ENCODE measurements at regions not wholly inside any gene's neighbourhood (a gene's known extent, or its start where the extent isn't known, plus 50 kb on each side); places are given as distances from the start of the nearest gene placed in this dataset.

DNA sequence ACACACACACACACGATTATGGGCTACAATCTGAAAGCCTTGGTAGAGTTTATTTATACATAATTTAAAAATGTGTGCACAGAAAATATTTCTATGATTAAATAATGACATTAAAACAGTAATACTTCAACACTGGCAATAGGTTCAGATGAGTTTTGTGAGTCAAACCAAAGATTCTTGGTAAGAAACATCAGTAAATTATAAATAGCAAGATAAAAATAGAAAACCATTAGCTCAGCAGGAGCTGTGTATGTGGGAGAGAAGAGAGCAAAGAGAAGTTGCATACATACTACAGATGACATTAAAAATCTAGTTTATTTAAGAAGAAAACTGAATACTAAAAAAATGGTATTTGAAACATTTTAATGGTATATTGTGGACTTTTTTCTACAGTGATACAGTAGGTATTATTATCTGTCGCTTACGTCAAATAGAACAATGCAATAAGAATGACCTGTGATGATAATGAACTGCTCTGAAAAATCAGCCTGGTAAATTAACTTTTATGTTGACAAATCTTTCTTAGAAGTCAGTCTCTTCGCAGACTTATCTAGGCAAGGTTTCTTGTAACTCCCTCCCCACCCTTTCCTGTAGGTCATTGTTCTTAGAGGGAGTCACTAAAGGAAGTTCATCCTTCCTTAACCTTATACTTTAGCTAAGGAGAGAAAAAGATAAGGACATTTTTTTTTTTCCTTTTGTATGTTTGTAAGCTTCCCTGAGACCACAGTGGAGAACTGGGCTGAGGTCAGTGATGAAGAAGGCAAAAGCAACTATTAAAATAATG, 149.3 kb downstream of the GJA1 start:
- Histone ChIP-seq H3K9me3 (no peaks in the 10 kb centered on the region), H3K27ac (no peak overlapping the region), H3K4me1 (no peaks in the 10 kb centered on the region), H3K4me3 (no peak overlapping the region), H3K27me3 (no peaks in the 10 kb centered on the region), H3K36me3 (no peaks in the 10 kb centered on the region)
- DNase-seq (ENCODE audit: low spot score in 2 of 2): no peak
- 74% methylated on average over 4 of the region's 4 CpGs for WGBS
- no peak for TF ChIP-seq POLR2AphosphoS5 (IDR thresholded peaks at IDR 0.05)
- no peak for TF ChIP-seq EP300 (IDR thresholded peaks at IDR 0.05)
- TF ChIP-seq POLR2A (IDR thresholded peaks at IDR 0.05): no peak
- TF ChIP-seq, protein P1, sequence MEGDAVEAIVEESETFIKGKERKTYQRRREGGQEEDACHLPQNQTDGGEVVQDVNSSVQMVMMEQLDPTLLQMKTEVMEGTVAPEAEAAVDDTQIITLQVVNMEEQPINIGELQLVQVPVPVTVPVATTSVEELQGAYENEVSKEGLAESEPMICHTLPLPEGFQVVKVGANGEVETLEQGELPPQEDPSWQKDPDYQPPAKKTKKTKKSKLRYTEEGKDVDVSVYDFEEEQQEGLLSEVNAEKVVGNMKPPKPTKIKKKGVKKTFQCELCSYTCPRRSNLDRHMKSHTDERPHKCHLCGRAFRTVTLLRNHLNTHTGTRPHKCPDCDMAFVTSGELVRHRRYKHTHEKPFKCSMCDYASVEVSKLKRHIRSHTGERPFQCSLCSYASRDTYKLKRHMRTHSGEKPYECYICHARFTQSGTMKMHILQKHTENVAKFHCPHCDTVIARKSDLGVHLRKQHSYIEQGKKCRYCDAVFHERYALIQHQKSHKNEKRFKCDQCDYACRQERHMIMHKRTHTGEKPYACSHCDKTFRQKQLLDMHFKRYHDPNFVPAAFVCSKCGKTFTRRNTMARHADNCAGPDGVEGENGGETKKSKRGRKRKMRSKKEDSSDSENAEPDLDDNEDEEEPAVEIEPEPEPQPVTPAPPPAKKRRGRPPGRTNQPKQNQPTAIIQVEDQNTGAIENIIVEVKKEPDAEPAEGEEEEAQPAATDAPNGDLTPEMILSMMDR (IDR thresholded peaks at IDR 0.05): no peak

DNA sequence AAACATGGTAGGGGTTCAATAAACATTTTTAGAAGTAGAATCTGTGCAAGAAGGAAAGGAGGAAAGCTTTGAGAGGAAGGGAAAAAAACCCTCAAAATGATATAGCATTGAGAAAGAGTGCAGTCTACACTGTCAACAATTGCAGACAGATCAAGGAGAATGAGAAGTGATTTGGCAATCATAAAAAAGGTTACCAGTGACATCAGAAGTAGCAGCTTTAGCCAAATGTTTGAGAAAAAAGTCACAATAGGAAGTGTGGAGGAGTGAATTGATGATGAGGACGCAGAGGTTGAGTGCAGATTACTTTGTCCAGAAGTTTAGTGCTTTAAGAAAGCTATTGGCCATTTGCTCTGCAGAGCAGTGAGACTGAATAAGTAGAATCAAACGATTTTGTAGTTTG, 155.0 kb downstream of the GJA1 start:
- Histone ChIP-seq H3K4me1 (peaks cover 36% of the 10 kb centered on the region), H3K36me3 (no peaks in the 10 kb centered on the region), H3K4me3 (no peak overlapping the region), H3K27me3 (no peaks in the 10 kb centered on the region), H3K27ac (no peak overlapping the region), H3K9me3 (no peaks in the 10 kb centered on the region)
- no peak for TF ChIP-seq EP300 (IDR thresholded peaks at IDR 0.05)
- TF ChIP-seq POLR2A (IDR thresholded peaks at IDR 0.05): no peak
- TF ChIP-seq, protein P1 (IDR thresholded peaks at IDR 0.05): no peak
- no peak for TF ChIP-seq POLR2AphosphoS5 (IDR thresholded peaks at IDR 0.05)
- 29% methylated on average over 2 of the region's 2 CpGs for WGBS
- no peak for DNase-seq (ENCODE audit: low spot score in 2 of 2)

DNA sequence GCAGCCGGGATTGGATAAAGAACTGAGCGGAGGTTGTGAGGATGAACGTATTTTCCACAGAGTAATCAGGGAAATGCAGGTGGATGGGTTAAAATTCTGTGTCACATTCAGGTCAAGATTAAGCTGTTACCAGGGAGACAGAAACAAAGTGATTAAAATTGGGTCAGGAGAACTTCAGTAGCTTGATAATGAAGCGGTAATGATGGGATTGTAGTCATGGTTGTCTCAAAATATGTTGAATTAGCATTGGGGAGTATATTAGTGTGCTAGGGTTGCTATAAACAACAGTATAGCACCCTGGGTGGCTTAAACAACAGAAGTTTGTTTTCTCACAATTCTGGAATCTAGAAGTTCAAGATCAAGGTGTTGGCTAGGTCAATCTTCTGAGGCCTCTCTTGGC, 155.5 kb downstream of the GJA1 start:
- TF ChIP-seq POLR2AphosphoS5 (IDR thresholded peaks at IDR 0.05) (no peak), EP300 (IDR thresholded peaks at IDR 0.05) (no peak), POLR2A (IDR thresholded peaks at IDR 0.05) (no peak)
- TF ChIP-seq, protein P1 (IDR thresholded peaks at IDR 0.05): no peak
- no peak overlapping the region for H3K4me3 ChIP-seq
- peaks cover 41% of the 10 kb centered on the region for H3K4me1 ChIP-seq
- no peak for DNase-seq (ENCODE audit: low spot score in 2 of 2)
- no peak overlapping the region for H3K27ac ChIP-seq
- WGBS: 67% methylated on average over 4 of the region's 4 CpGs
- no peaks in the 10 kb centered on the region for H3K9me3 ChIP-seq
- H3K27me3 ChIP-seq: no peaks in the 10 kb centered on the region
- no peaks in the 10 kb centered on the region for H3K36me3 ChIP-seq

DNA sequence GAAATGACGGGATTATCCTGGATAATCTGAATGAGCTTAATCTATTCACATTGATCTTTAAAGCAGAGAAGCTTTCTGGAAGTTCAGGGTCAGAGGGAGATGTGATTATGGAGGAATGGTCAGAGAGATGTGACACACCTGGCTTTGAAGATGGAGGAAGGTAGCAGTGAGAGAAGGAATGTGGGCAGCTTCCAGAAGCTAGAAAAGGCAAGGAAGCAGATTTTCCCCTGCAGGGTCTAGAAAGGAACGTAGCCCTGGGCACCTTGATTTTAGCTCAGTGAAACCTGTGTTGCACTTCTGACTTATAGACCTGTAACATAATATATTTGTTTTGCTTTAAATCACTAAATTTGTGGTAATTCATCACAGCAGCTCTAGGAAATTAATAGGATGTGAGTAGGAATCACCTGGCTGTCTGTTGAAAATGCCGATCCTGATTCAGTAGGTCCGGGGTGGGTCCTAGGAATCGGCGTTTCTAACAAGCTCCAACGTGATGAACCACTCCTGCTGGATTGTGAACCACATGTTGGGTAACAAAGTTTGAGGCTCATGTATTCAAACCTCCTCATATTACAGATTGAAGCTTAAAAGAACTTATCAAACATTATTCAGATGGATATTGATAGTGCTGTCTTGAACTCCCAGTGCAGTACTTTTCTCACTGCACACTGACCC, 157.0 kb downstream of the GJA1 start:
- Histone ChIP-seq H3K36me3 (no peaks in the 10 kb centered on the region), H3K4me1 (peaks cover 45% of the 10 kb centered on the region), H3K27ac (peak overlapping the region; percentile 27), H3K4me3 (no peak overlapping the region), H3K9me3 (no peaks in the 10 kb centered on the region), H3K27me3 (no peaks in the 10 kb centered on the region)
- DNase-seq (ENCODE audit: low spot score in 2 of 2): no peak
- WGBS: 52% methylated on average over 7 of the region's 7 CpGs
- TF ChIP-seq POLR2AphosphoS5 (IDR thresholded peaks at IDR 0.05) (no peak), POLR2A (IDR thresholded peaks at IDR 0.05) (no peak), EP300 (IDR thresholded peaks at IDR 0.05) (no peak)
- TF ChIP-seq, protein P1 (IDR thresholded peaks at IDR 0.05): no peak

GRCh38 chr6:121593011-121593641, 157.7 kb downstream of the GJA1 start:
- peak overlapping the region; percentile 70 for H3K27ac ChIP-seq
- no peaks in the 10 kb centered on the region for H3K9me3 ChIP-seq
- TF ChIP-seq POLR2AphosphoS5 (IDR thresholded peaks at IDR 0.05) (no peak), POLR2A (IDR thresholded peaks at IDR 0.05) (no peak)
- no peaks in the 10 kb centered on the region for H3K27me3 ChIP-seq
- DNase-seq (ENCODE audit: low spot score in 2 of 2): no peak
- H3K4me1 ChIP-seq: peaks cover 45% of the 10 kb centered on the region
- no peak overlapping the region for H3K4me3 ChIP-seq
- H3K36me3 ChIP-seq: no peaks in the 10 kb centered on the region
- WGBS: 42% methylated on average over 3 of the region's 3 CpGs

All from suprapubic skin (tissue), 4 donors.